A673 (cell line): ENCODE measurements at regions not wholly inside any gene's neighbourhood (a gene's known extent, or its start where the extent isn't known, plus 50 kb on each side); places are given as distances from the start of the nearest gene placed in this dataset.

Source experiments
- BruUV-seq: library from RNA; stranded (reverse); fragments of 400-500 nt; replicated peaks from 2 replicates; lab custom pipeline; 2021; lab: Mats Ljungman, UMichigan
- CTCF ChIA-PET: fragments of 300-600 bp; sonication (Branson Sonifier 250); formaldehyde crosslinking; loops from one replicate; lab custom pipeline; 2022; ENCODE audit warnings: antibody characterized with exemption; lab: Charles Lee
- POLR2A ChIA-PET: fragments of 300-600 bp; sonication (Branson Sonifier 250); formaldehyde crosslinking; loops from one replicate; lab custom pipeline; 2022; ENCODE audit warnings: antibody characterized with exemption; ENCODE audit not compliant: low non-redundant PET; lab: Charles Lee
- DNase-seq: peaks from one replicate; pipeline ENCODE4 v3.0.0-alpha.2; 2015; ENCODE audit warnings: low spot score
- H3K27ac ChIP-seq: fragments of 200-600 bp; sonication (generic); 2 replicates; pipeline ENCODE4 v1.5.1; 2016; ENCODE audit warnings: mixed run types, low read depth, mild to moderate bottlenecking, mixed read lengths, antibody characterized with exemption, low read length; ENCODE audit not compliant: poor library complexity, severe bottlenecking
- H3K27me3 ChIP-seq: fragments of 200-600 bp; sonication (generic); replicated peaks from 2 replicates; pipeline ENCODE4 v1.6.1; 2017; ENCODE audit warnings: mixed run types, low read depth, mild to moderate bottlenecking, mixed read lengths, antibody characterized with exemption, low read length; ENCODE audit not compliant: insufficient read depth, poor library complexity
- H3K36me3 ChIP-seq: fragments of 200-600 bp; sonication (generic); 2 replicates; pipeline ENCODE4 v1.6.1; 2016; ENCODE audit warnings: mixed run types, mild to moderate bottlenecking, mixed read lengths, antibody characterized with exemption, low read length; ENCODE audit not compliant: insufficient read depth, poor library complexity, severe bottlenecking
- H3K4me1 ChIP-seq: fragments of 200-600 bp; sonication (generic); 2 replicates; pipeline ENCODE4 v1.6.1; 2017; ENCODE audit warnings: mixed run types, mild to moderate bottlenecking, mixed read lengths, antibody characterized with exemption, low read length; ENCODE audit not compliant: insufficient read depth, poor library complexity, severe bottlenecking
- H3K4me3 ChIP-seq: fragments of 200-600 bp; sonication (generic); 2 replicates; pipeline ENCODE4 v1.5.1; 2016; ENCODE audit warnings: low read depth, mixed run types, mild to moderate bottlenecking, mixed read lengths, low read length; ENCODE audit not compliant: poor library complexity, severe bottlenecking
- H3K9me3 ChIP-seq: fragments of 200-600 bp; sonication (generic); 2 replicates; pipeline ENCODE4 v1.6.1; 2016; ENCODE audit warnings: mixed run types, low read depth, mild to moderate bottlenecking, mixed read lengths, antibody characterized with exemption, low read length; ENCODE audit not compliant: poor library complexity, severe bottlenecking
- CTCF ChIP-seq: fragments of 300-800, 200-600 bp; sonication (generic); conservative IDR thresholded peaks from 2 replicates; pipeline ENCODE4 v1.5.1; 2017; ENCODE audit warnings: low read depth, mild to moderate bottlenecking, antibody characterized with exemption, low read length, moderate library complexity, mixed read lengths
- EZH2 ChIP-seq: fragments of 200-600 bp; sonication (generic); IDR thresholded peaks from 2 replicates; pipeline ENCODE4 v1.6.1; 2017; ENCODE audit warnings: borderline replicate concordance, low read depth, mild to moderate bottlenecking, mixed read lengths, antibody characterized with exemption, low read length; ENCODE audit not compliant: poor library complexity, severe bottlenecking
- intact Hi-C: fragments of 100-400 bp; cut with micrococcal nuclease; formaldehyde crosslinking; loops from one replicate; pipeline ENCODE4 v1.10.0; 2022; ENCODE audit not compliant: unreplicated experiment

GRCh38 chr2:150656002-150656401 is 168.5 kb upstream of the RND3 start:
- ChIA-PET POLR2A (no interaction called here), CTCF (interaction anchor here (0.6 kb wide), 1 partner anchor 938 kb away, joined by 3 read pairs; no protein-coding TSS in a partner anchor)
- BruUV-seq, result no TSS peak
- Histone ChIP-seq H3K4me3 (no peak overlapping the region), H3K27ac (no peak overlapping the region), H3K27me3 (no peaks in the 10 kb centered on the region), H3K36me3 (no peaks in the 10 kb centered on the region), H3K9me3 (peaks cover 6% of the 10 kb centered on the region), H3K4me1 (no peaks in the 10 kb centered on the region)
- DNase-seq, result no peak
- intact Hi-C loops, result no loop called here
- TF ChIP-seq EZH2 (no peak), CTCF (no peak)

- Histone ChIP-seq H3K27me3 (no peaks in the 10 kb centered on the region), H3K36me3 (no peaks in the 10 kb centered on the region), H3K4me1 (no peaks in the 10 kb centered on the region), H3K9me3 (peaks cover 2% of the 10 kb centered on the region), H3K27ac (no peak overlapping the region), H3K4me3 (no peak overlapping the region)
- CTCF ChIA-PET, result no interaction called here
- no peak for TF ChIP-seq EZH2
- TF ChIP-seq CTCF, result no peak
- no peak for DNase-seq
- intact Hi-C loops, result no loop called here
- BruUV-seq, result no TSS peak
- POLR2A ChIA-PET, result no interaction called here
Measured at GRCh38 chr2:150653351-150653750, 165.9 kb upstream of the RND3 start.

DNA sequence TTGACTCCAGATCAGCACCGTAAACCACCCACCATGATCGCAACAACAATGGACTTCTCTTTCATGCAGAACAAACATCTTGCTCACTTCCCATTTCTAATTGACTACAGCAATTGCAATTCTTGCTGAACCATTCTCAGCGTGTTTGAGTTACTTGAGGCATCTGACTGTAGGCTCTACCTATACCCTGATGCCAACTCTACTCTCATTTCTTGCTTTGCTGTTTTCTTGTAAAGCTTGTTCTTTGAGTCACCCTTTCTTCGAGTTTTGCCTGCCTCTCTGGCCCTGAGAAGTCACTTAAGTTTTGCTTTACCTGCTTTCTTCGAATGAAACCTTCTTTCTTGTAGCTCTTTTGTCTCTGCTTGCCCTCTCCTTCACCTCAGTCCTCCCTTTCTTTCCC is 160.5 kb upstream of the RND3 start:
- H3K4me3 ChIP-seq, result no peak overlapping the region
- intact Hi-C loops, result no loop called here
- TF ChIP-seq CTCF, result no peak
- DNase-seq, result no peak
- H3K36me3 ChIP-seq, result no peaks in the 10 kb centered on the region
- no TSS peak for BruUV-seq
- no peaks in the 10 kb centered on the region for H3K27me3 ChIP-seq
- no peaks in the 10 kb centered on the region for H3K4me1 ChIP-seq
- H3K27ac ChIP-seq, result no peak overlapping the region
- POLR2A ChIA-PET, result no interaction called here
- H3K9me3 ChIP-seq, result no peaks in the 10 kb centered on the region
- CTCF ChIA-PET, result no interaction called here
